Anterior cingulate cortex (tissue), 58 donors: ENCODE measurements at regions not wholly inside any gene's neighbourhood (a gene's known extent, or its start where the extent isn't known, plus 50 kb on each side); places are given as distances from the start of the nearest gene placed in this dataset.
"Not testable (repeated sequence)": the region's sequence is repeated elsewhere in the genome, so short reads cannot be mapped to it uniquely, and the experiment has no call there.

ENCODE experiments used
- DNase-seq, 58 donors: peaks; one replicate each; lab custom pipeline; 2025; lab: John Stamatoyannopoulos, UW

- no peak for DNase-seq
Measured at GRCh38 chr13:111007209-111007608, 92.3 kb upstream of the ANKRD10 start.

DNA sequence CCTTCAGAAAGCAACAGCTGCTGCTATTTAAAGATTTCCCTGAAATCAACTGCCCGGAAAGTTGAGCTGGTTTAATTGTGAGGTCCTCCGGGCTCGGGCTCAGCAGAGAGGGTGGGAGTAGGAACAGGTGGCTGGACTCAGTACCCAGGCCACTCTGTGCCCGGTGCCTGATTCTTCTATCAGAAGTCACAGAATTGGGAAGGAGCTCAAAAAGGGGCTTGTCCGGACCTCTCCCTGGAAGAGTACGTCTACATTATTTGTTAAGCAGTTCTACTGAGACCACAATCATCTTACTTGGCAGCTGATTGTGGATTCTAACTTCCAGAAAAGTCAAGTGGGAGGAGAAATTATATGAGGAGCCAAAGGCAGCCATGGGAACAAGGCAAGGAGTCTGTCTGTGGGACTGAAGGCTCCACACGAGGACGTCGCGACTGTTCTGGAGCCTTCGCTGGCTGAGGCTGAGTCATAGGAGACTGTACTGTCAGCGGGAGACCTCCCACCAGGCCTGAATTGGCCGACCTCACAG is 91.7 kb upstream of the ANKRD10 start:
- DNase-seq, result peak in 18 of 58 donors; percentile 4 to 79 (median 22)

DNA sequence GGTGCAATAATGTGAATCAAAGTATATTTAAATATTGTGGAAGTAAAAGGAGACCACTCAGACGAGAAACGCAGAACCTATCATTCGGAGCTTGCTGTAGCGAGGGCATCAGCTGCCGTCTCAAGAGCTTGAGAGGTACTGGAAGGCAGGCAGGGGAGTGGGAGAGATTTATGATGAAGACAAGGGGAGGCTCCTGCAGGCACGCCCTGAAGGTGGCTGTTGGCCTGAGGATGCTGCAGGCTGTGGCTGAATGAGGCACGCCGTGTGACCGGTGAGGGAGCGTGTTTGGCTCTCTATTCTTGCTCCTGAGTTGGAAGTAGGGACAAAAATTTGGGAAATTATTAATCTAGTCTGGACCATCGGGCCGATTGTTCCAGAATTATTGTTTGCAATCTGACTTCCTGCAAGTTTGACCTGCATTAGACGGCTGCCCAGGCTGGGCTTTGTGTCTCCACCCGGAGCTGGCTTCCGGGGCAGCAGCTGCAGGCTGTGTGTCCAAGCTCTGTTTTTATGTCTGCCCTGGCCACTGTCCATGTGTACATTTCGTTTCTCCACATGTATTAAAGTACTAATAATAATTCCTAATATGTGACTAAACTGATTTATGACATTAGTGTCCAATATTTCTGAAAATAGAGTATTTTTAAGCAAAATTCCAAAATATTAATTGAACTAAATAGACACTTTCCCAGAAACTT is 91.1 kb upstream of the ANKRD10 start:
- peak in 2 of 58 donors; percentile 19 to 36 for DNase-seq

GRCh38 chr13:111005364-111005763 is 90.5 kb upstream of the ANKRD10 start:
- no peak for DNase-seq

DNA sequence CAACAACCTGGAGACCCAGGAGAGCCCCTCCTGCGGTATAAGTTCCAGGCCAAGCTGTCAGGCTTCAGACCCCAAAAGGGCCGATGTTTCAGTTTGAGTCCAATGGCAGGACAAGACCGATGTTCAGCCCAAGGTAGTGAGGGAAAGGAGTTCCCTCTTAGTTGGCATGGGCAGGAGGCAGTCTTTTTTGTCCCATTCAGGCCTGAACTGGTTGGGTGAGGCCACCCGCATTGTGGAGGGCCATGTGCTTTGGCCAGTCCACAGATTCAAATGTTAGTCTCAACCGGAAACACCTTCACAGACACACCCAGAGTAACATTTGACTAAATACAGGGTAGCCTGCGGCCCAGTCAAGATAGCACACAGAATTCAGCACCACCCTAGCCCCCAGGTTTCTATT is 89.6 kb upstream of the ANKRD10 start:
- no peak for DNase-seq

DNA sequence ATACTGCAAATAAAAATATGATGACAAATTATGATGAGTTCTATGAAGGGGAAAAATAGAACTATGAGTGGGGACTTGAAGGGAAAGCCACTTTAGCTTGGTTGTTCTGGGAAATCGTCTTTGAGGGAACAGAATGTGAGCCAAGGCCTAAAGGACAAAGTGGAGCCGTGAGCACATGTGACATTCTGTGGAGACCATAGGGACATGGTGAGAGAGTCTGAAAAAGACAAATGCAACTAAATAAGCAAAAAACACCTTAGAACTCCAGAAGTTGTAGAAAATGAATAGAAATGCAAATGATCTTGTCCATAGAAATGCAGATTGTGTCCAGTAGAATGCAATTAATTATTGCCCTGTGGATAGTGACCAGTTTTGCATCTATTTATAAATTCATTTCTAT is 86.8 kb upstream of the ANKRD10 start:
- DNase-seq, result no peak

DNA sequence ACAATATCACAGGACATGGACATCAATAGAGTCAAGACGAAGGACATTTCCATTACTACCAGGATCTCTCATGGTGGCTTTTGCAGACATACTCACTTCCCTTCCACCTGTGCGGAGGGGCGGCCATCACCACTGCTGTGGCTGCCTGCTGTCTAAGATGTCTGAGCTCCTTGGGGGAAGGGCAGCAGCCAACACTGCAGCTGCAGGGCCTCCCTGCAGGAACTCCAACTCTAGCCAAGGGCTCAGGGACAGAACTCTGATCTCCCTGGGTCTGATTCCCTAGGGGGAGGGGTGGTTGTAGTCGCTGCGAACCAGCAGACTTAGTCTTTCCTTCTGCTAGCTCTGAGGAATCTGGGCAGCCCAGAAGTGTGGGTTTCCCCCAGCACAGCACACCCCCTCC is 78.9 kb upstream of the ANKRD10 start:
- DNase-seq, result no peak

DNA sequence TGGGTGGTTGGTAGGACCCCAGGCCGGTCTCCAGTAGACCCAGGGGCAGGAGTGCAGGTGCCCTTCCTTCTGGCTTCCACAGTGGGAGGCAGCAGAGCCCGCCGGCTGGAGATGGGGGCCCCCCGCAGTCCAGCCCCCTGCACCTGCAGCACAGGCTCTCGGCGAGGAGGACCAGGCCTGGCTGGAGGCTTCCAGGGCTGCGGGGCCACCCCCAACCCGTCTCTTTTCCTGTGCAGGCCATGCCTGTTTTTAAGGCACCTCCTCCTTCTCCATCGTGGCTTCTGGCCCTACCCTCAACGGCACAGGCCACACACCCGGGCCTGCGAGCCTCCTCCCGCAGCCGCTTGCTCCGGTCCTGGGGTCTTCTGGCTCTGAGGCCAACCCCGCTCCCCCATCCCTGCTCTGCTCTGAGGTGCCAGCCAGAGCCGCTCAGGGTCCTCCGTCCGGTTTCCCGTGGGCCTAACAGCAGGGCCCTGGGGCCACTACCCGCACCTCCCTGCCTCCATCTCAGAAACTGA is 77.2 kb upstream of the ANKRD10 start:
- DNase-seq, result no peak

- no peak for DNase-seq
Measured at GRCh38 chr13:110989331-110989730, 74.5 kb upstream of the ANKRD10 start.

DNA sequence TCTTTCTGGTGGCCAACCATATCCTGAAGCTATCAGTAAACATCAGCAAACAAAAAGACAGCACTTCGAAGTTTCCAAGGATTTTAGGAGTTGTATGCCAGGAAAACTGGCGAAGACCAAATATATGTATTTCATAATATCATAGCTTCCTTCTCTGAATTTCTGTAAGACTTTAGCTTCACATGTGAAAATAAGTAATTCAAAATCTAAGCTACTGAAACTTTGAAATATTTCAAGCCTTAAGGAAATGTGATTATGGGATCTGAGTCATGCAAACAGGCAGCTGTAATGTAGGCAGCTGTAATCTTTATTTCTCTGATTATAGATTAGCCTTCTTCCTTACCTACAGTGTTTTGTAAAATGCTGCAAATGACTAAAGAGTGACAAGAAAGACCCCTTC is 70.7 kb upstream of the ANKRD10 start:
- DNase-seq, result peak in 1 of 58 donors; percentile 6

DNA sequence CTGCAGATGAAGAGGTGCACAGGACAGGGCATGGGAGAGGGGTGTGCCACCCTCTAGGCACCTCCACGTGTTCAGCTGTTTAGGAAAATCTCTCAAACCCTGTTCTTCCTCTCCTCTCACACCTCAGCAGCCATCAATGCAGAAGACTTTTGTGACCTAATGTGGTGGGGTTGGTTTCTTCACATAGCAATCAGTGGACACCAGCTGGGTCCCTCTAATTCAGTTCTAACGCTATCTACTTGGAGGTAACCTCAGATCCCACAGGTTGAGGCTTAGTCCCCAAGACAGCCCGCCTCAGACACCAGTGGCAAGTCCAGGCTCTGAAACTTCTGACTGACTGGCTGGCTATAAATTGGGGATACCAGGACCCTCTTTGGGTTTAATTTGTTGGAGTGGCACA is 69.9 kb upstream of the ANKRD10 start:
- DNase-seq, result no peak

DNA sequence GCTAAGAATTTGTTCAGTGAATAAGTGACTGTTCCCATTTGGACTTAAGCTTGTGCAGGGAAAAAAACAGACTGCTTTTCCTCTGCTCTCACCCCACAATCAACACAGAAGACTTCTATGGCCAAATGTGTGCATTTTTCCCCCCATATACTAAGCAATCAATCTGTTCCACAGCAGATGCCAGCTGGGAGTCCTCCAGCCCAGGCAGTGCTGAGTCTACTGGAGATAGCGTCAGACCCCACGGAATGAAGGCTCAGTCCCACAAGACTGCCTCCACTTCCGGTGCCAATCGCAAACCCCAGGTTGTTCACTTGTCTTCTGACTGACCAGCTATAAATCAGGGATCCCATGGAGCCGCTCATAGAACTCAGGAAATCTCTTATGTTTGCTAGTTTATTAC is 69.5 kb upstream of the ANKRD10 start:
- DNase-seq, result peak in 9 of 58 donors; percentile 5 to 38 (median 26)

DNA sequence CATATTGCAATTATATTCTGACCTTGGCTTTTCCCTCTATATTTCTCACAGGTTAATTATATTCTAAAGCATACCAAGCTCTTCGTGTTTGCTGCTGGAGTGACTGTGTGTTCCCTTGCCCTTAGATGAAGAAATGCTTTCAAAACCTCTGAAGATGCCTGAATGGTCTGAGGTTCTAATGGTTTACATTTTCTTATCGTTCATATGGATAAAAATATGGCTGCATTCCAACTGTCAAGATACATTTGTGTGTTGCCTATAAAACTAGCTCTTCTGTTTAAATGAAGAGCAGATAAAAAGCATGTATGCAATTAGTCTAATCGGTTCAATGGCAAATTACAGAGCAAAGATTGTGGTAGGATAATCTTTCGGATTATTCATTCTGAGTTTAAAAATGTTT is 68.4 kb upstream of the ANKRD10 start:
- no peak for DNase-seq

DNA sequence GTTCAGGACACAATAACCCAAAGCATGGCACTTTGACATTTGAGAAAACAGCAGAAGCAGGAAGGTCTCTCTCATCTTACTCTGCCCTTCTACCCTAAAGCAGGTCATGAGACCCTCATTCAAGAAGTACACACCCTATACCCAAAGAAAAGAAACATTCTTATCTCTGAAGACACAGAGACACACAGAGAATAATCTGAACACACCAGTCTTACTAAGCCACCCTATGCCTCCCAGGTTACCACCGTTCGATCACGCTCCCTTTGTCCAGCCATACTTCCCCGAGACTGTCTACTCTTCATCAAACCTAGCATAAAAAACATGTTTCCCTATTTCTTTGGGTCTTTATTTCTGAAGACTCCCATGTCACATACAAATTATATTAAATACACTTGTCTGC is 66.5 kb upstream of the ANKRD10 start:
- DNase-seq, result no peak

DNA sequence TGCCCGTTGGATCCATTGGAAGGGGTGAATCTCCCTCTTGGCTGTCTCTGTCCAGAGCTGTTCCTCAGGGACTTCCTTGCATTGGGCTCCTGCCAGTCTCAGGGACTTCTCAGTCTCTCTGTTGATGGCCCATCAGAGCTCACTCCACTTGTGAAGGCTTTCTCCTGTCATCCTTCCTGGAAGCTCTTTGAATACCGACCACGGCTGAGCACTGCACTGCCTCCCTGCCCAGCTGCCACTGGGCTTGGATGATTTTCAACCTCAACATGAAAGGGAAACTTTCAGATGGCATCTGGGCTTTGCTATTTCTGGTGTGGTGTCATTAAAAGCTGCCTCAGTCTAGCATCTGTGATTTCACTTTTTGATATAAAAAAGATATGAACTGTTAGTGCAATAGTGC is 66.1 kb upstream of the ANKRD10 start:
- peak in 7 of 58 donors; percentile 2 to 32 (median 9) for DNase-seq

DNA sequence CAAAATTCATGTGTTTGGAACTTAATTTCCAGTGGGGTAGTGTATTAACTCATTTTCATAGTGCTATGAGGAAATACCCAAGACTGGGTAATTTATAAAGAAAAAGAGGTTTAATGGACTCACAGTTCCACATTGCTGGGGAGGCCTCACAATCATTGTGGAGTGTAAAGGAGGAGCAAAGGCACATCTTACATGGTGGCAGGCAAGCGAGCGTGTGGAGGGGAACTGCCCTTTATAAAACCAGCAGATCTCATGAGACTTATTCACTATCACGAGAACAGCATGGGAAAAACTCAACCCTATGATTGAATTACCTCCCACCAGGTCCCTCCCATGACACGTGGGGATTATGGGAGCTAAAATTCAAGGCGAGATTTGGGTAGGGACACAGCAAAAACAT is 64.3 kb upstream of the ANKRD10 start:
- DNase-seq, result not testable (repeated sequence)

- DNase-seq, result no peak
Measured at GRCh38 chr13:110978390-110978789, 63.5 kb upstream of the ANKRD10 start.

DNA sequence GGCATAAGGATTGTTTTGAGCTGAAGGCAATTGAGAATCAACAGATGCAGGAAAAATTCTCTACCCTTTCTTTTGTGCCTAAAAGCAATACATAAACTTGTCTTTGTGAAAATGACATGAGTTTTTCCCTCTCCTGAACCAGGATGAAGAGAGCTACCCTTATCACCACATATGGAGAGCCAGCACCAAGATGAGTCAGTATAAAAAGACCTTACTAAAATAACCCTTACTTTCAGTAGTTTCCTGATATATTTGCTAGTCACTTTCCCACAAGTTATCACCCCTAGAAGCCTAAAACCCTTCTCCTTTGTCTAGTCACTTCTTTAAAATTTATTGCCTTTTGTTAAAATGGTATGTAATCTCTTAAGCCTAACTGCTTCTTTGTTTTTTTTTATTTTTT is 61.9 kb upstream of the ANKRD10 start:
- no peak for DNase-seq

- no peak for DNase-seq
Measured at GRCh38 chr13:110973007-110973700, 58.3 kb upstream of the ANKRD10 start.

DNA sequence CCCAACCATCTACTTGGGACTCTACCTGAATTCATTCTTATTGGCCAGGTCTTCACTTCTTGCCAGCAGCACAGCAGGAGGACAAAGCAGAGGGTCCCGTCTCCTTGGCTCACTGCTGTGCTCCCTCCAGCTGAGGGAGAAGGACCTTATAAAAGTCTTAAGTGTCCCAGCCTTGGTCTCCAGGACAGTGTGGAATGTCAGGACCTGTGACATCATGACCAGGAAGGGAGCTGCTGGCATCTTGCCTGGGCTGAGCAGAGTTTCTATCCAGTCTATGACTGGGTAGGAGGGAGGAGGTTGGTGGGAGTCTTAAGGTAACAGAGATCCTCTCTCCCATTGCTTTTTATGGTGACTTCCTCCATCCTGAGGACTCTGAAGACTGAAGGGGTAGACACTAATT is 56.6 kb upstream of the ANKRD10 start:
- DNase-seq, result no peak

GRCh38 chr13:110967156-110967855 is 52.4 kb upstream of the ANKRD10 start:
- DNase-seq, result not testable (repeated sequence)
